ENCODE measurements at regions not wholly inside any gene's neighbourhood (a gene's known extent, or its start where the extent isn't known, plus 50 kb on each side); places are given as distances from the start of the nearest gene placed in this dataset.
"Not testable (repeated sequence)": the region's sequence is repeated elsewhere in the genome, so short reads cannot be mapped to it uniquely, and the experiment has no call there.

GRCh38 chr3:153397794-153398193 is 235.8 kb downstream of the RAP2B start:
- intact Hi-C loops (cut with DNase I): no loop called here
- Histone ChIP-seq H3K27ac (no peak overlapping the region), H3K36me3 (replicated peaks in 1 of 2) (no peaks in the 10 kb centered on the region), H3K9me3 (replicated peaks in 1 of 3) (no peaks in the 10 kb centered on the region), H3K4me3 (no peak overlapping the region), H3K4me1 (replicated peaks in 1 of 2) (no peaks in the 10 kb centered on the region), H3K27me3 (no peaks in the 10 kb centered on the region)
- TF ChIP-seq POLR2A (IDR thresholded peaks at IDR 0.05): no peak
- TF ChIP-seq, protein P1, sequence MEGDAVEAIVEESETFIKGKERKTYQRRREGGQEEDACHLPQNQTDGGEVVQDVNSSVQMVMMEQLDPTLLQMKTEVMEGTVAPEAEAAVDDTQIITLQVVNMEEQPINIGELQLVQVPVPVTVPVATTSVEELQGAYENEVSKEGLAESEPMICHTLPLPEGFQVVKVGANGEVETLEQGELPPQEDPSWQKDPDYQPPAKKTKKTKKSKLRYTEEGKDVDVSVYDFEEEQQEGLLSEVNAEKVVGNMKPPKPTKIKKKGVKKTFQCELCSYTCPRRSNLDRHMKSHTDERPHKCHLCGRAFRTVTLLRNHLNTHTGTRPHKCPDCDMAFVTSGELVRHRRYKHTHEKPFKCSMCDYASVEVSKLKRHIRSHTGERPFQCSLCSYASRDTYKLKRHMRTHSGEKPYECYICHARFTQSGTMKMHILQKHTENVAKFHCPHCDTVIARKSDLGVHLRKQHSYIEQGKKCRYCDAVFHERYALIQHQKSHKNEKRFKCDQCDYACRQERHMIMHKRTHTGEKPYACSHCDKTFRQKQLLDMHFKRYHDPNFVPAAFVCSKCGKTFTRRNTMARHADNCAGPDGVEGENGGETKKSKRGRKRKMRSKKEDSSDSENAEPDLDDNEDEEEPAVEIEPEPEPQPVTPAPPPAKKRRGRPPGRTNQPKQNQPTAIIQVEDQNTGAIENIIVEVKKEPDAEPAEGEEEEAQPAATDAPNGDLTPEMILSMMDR (IDR thresholded peaks at IDR 0.05): no peak
- no peak for DNase-seq
- 37 to 81% (median 51%) methylated on average over 2 of the region's 2 CpGs for WGBS, 4 donors

GRCh38 chr3:153399636-153400035 is 237.6 kb downstream of the RAP2B start:
- Histone ChIP-seq H3K4me1 (replicated peaks in 1 of 2) (no peaks in the 10 kb centered on the region), H3K9me3 (replicated peaks in 1 of 3) (no peaks in the 10 kb centered on the region), H3K36me3 (replicated peaks in 1 of 2) (no peaks in the 10 kb centered on the region), H3K27ac (no peak overlapping the region), H3K27me3 (no peaks in the 10 kb centered on the region), H3K4me3 (no peak overlapping the region)
- intact Hi-C loops (cut with DNase I): no loop called here
- DNase-seq: no peak
- no peak for TF ChIP-seq POLR2A (IDR thresholded peaks at IDR 0.05)
- TF ChIP-seq, protein P1 (IDR thresholded peaks at IDR 0.05): no peak

DNA sequence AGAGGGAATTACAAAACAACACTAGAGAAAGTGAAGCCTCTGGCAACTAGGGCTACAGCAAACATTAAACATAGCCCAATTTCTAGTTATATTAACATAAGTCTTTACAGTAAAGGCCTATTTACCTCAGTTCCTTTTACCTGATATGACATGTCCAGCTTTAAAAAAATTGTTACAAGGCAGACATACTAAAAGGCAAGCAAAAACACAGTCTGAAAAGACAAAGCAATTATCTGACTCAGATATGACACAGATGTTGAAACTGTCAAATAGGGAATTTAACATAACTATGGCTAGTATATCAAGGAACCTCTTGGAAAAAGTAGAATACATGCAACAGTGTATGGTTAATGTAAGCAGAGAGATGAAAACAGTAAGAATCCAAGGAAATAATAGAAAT is 238.6 kb downstream of the RAP2B start:
- TF ChIP-seq POLR2A (IDR thresholded peaks at IDR 0.05): no peak
- H3K27ac ChIP-seq: no peak overlapping the region
- DNase-seq: no peak
- no peaks in the 10 kb centered on the region for H3K36me3 ChIP-seq (replicated peaks in 1 of 2)
- H3K27me3 ChIP-seq: no peaks in the 10 kb centered on the region
- H3K4me1 ChIP-seq (replicated peaks in 1 of 2): no peaks in the 10 kb centered on the region
- intact Hi-C loops (cut with DNase I): no loop called here
- no peaks in the 10 kb centered on the region for H3K9me3 ChIP-seq (replicated peaks in 1 of 3)
- no peak overlapping the region for H3K4me3 ChIP-seq

DNA sequence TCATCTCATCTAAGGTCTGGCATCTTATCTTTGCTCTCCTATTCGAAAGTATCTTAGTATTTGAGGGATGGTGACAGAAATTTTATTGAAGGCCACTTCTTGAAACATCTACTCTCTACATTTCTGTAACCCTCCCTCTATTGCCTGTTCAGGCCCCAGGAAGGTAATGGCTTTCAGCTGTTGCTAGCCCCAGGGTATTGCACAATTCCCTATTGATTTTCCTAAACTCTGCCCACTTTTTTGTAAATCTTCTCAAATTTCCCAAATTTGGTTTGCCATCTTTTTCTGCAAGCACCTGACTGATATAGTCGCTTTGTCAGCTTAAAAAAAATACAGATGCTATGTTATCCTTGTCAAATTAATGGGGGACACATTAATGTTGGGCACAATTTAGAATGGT is 242.1 kb downstream of the RAP2B start:
- H3K27ac ChIP-seq: no peak overlapping the region
- no peaks in the 10 kb centered on the region for H3K27me3 ChIP-seq
- 33 to 66% (median 36%) methylated on average over 2 of the region's 2 CpGs for WGBS, 4 donors
- no peak for DNase-seq
- intact Hi-C loops (cut with DNase I): no loop called here
- TF ChIP-seq POLR2A (IDR thresholded peaks at IDR 0.05): no peak
- TF ChIP-seq, protein P1 (IDR thresholded peaks at IDR 0.05): no peak
- no peak overlapping the region for H3K4me3 ChIP-seq
- no peaks in the 10 kb centered on the region for H3K4me1 ChIP-seq (replicated peaks in 1 of 2)
- H3K9me3 ChIP-seq (replicated peaks in 1 of 3): no peaks in the 10 kb centered on the region
- H3K36me3 ChIP-seq (replicated peaks in 1 of 2): no peaks in the 10 kb centered on the region

- H3K27me3 ChIP-seq; H3K4me1 ChIP-seq (replicated peaks in 1 of 2); H3K4me3 ChIP-seq; DNase-seq; intact Hi-C loops (cut with DNase I); H3K36me3 ChIP-seq (replicated peaks in 1 of 2); H3K9me3 ChIP-seq (replicated peaks in 1 of 3); H3K27ac ChIP-seq: not testable (repeated sequence)
- WGBS, 4 donors: 88 to 99% (median 91%) methylated on average over 4 of the region's 4 CpGs
Observed at GRCh38 chr3:153405320-153405719, 243.3 kb downstream of the RAP2B start.

Measured in adrenal gland (tissue), 9 donors.